Retinal pigment epithelial cell (primary cell): ENCODE measurements at regions not wholly inside any gene's neighbourhood (a gene's known extent, or its start where the extent isn't known, plus 50 kb on each side); places are given as distances from the start of the nearest gene placed in this dataset.
A peak's percentile ranks its signal among the peaks of the same experiment; 100 is the strongest.

Source experiments
- DNase-seq: peaks from one replicate; pipeline ENCODE4 v3.0.0-alpha.2; 2010; ENCODE audit warnings: low read depth
- H3K4me3 ChIP-seq: 2 replicates; pipeline ENCODE4 v1.5.1; 2011; ENCODE audit warnings: mild to moderate bottlenecking, low read length, control low read depth, moderate library complexity
- CTCF ChIP-seq: conservative IDR thresholded peaks from 2 replicates; pipeline ENCODE4 v1.5.1; 2011; ENCODE audit warnings: low read depth, low read length, control low read depth, inconsistent platforms

DNA sequence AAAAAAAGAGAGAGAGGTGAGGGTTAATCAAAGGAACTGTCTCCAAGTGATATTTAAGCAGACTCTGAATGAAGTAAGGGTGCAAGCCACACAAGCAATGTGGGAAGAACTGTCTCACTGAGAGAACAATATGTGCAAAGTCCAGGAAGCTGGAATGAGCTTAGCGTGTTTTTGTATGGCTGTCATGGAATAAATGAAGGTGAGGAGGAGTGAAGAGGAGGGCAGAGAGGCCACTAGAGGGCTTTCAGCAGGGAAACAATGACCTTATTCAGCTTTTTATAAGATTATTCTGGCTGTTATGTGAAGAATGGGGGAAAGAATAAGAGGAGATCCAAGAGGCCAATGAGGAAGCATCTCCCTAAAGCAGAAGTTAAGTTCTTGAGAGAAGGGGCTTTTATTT lies 86.9 kb upstream of the COL8A1 start:
- DNase-seq, result no peak
- TF ChIP-seq CTCF, result peak; percentile 56

GRCh38 chr3:99549957-99550603 lies 88.3 kb upstream of the COL8A1 start:
- no peak for TF ChIP-seq CTCF
- DNase-seq, result no peak
- H3K4me3 ChIP-seq, result no peak overlapping the region

More for the DNA sequence above, 86.9 kb upstream of the COL8A1 start:
- no peak overlapping the region for H3K4me3 ChIP-seq

GRCh38 chr3:99549220-99549619 lies 89.2 kb upstream of the COL8A1 start:
- H3K4me3 ChIP-seq, result no peak overlapping the region
- no peak for DNase-seq
- TF ChIP-seq CTCF, result no peak

DNA sequence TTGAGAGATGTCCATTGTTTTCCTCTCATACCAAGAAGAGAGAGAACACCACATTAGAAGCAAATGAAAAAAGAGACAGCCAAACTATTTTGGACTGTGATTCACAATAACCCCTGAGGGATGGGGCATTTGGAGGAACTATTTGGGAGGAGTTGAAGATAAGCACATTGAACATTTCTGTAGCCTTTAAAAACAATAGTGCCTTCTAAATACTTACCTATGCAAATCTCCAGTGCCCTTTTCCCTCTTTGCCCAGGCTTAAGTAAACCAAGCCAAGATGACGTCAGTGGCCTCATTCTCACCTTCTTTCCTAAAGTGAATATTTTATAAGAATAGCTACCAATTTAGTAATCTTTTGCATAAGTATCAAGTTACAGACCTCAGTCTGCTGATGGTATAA lies 89.7 kb upstream of the COL8A1 start:
- H3K4me3 ChIP-seq, result no peak overlapping the region
- TF ChIP-seq CTCF, result no peak
- DNase-seq, result peak; percentile 62

- H3K4me3 ChIP-seq, result peak overlapping the region; percentile 3
- DNase-seq, result no peak
- TF ChIP-seq CTCF, result no peak
Measured at GRCh38 chr3:99545941-99546580, 92.3 kb upstream of the COL8A1 start.

DNA sequence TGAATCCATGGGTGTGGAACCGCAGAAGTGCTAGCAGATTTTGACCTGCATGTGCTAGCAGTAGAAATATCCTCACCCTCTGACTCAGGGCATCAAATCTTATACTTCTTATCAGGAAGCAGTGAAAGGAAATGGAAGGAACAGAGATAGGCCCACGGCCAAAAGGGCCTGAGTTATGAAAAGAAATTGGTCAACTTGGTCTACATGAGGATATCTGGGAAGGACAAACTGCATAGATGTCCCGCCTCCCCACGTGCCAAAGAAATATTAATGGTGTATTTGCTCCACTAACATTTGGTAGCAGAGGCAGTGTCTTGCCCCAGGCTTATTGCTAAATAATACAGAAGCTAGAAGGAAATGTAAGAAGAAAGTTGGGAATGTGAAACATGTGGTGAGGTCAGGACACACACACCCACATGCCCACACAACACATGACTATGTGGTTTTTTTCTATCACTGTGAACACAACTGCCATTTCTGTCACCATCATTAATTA lies 93.6 kb upstream of the COL8A1 start:
- DNase-seq, result peak; percentile 97
- no peak for TF ChIP-seq CTCF
- H3K4me3 ChIP-seq, result no peak overlapping the region

DNA sequence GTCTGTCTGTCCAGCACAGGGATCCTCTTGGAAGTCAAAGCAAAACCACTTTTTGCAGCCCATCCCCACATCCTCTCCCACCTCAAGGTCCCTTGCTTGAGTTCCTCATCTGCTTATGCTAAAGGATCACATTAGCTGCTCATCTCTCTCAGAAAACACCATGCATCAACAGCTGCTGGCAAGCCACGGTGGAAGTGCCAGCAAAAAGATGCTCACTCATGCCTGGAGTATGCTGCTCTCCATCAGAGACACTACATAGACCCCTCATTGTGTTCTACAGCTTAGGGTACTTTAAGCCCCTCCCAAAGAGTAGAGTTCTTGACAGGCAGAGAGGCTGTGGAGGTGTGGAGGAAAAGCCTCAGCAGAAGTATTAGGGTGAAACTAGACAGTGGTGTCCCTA lies 94.6 kb upstream of the COL8A1 start:
- TF ChIP-seq CTCF, result no peak
- no peak for DNase-seq
- no peak overlapping the region for H3K4me3 ChIP-seq
